ENCODE measurements at regions not wholly inside any gene's neighbourhood (a gene's known extent, or its start where the extent isn't known, plus 50 kb on each side); places are given as distances from the start of the nearest gene placed in this dataset.

- no peak for TF ChIP-seq CTCF (IDR thresholded peaks at IDR 0.05)
These were observed 177.1 kb upstream of the TET2 start for GRCh38 chr4:104969394-104970082.

- no peak for TF ChIP-seq CTCF (IDR thresholded peaks at IDR 0.05)
These were observed 175.2 kb upstream of the TET2 start for GRCh38 chr4:104971462-104971861.

GRCh38 chr4:104973708-104974107, 173.0 kb upstream of the TET2 start:
- no peak for TF ChIP-seq CTCF (IDR thresholded peaks at IDR 0.05)

GRCh38 chr4:104975617-104976016, 171.1 kb upstream of the TET2 start:
- no peak for TF ChIP-seq CTCF (IDR thresholded peaks at IDR 0.05)

- no peak for TF ChIP-seq CTCF (IDR thresholded peaks at IDR 0.05)
These were observed 170.4 kb upstream of the TET2 start for GRCh38 chr4:104976262-104976661.

- TF ChIP-seq CTCF (IDR thresholded peaks at IDR 0.05) = no peak
These were observed 167.5 kb upstream of the TET2 start for GRCh38 chr4:104979083-104979760.

GRCh38 chr4:104983615-104984179, 163.0 kb upstream of the TET2 start:
- no peak for TF ChIP-seq CTCF (IDR thresholded peaks at IDR 0.05)
